ENCODE measurements at regions not wholly inside any gene's neighbourhood (a gene's known extent, or its start where the extent isn't known, plus 50 kb on each side); places are given as distances from the start of the nearest gene placed in this dataset.
A peak's percentile ranks its signal among the peaks of the same experiment; 100 is the strongest.

GRCh38 chr10:10803278-10803677 is 214.4 kb upstream of the CELF2 start:
- TF ChIP-seq CTCF (IDR thresholded peaks at IDR 0.05; ENCODE audit: low read depth, low read length, missing input control) (no peak), TAF1 (conservative IDR thresholded peaks at IDR 0.05) (no peak), JUND (IDR thresholded peaks at IDR 0.05) (no peak), REST (IDR thresholded peaks at IDR 0.05) (no peak), YY1 (IDR thresholded peaks at IDR 0.05) (no peak), ATF3 (IDR thresholded peaks at IDR 0.05) (no peak), SP1 (IDR thresholded peaks at IDR 0.05) (no peak), GABPA (IDR thresholded peaks at IDR 0.05 in 1 of 2, conservative IDR thresholded peaks at IDR 0.05 in 1 of 2) (no peak), HNF4A (conservative IDR thresholded peaks at IDR 0.05) (no peak), FOXA1 (IDR thresholded peaks at IDR 0.05) (no peak), NR2F2 (IDR thresholded peaks at IDR 0.05) (peak; percentile 51), RXRA (IDR thresholded peaks at IDR 0.05) (no peak)
